Smooth muscle cell (in vitro differentiated cells): ENCODE measurements at regions not wholly inside any gene's neighbourhood (a gene's known extent, or its start where the extent isn't known, plus 50 kb on each side); places are given as distances from the start of the nearest gene placed in this dataset.

Experiments used
- DNase-seq: peaks from one replicate; lab custom pipeline; 2025; ENCODE audit not compliant: unreplicated experiment; lab: John Stamatoyannopoulos, UW
- H2AFZ ChIP-seq: fragments of 200-600 bp; sonication (generic); 2 replicates; pipeline ENCODE4 v1.6.0; 2016; ENCODE audit warnings: antibody characterized with exemption, low read depth, mild to moderate bottlenecking
- H3F3A ChIP-seq: fragments of 200-600 bp; sonication (generic); 2 replicates; pipeline ENCODE4 v1.6.0; 2017; ENCODE audit warnings: antibody characterized with exemption, low read depth
- H3K27ac ChIP-seq: fragments of 200-600 bp; sonication (generic); 2 replicates; pipeline ENCODE4 v1.5.1; 2016; ENCODE audit warnings: low read depth, mild to moderate bottlenecking
- H3K27me3 ChIP-seq: fragments of 200-600 bp; sonication (generic); 2 replicates; pipeline ENCODE4 v1.6.1; 2016; ENCODE audit warnings: low read depth, mild to moderate bottlenecking
- H3K36me3 ChIP-seq: fragments of 200-600 bp; sonication (generic); 2 replicates; pipeline ENCODE4 v1.5.1; 2016; ENCODE audit warnings: low read depth
- H3K4me1 ChIP-seq: fragments of 200-600 bp; sonication (generic); 2 replicates; pipeline ENCODE4 v1.5.1; 2016; ENCODE audit warnings: low read depth
- H3K4me2 ChIP-seq: fragments of 200-600 bp; sonication (generic); 2 replicates; pipeline ENCODE4 v1.6.0; 2016; ENCODE audit warnings: mild to moderate bottlenecking
- H3K4me3 ChIP-seq: fragments of 200-600 bp; sonication (generic); 2 replicates; pipeline ENCODE4 v1.5.1; 2016; ENCODE audit warnings: mild to moderate bottlenecking
- H3K79me2 ChIP-seq: fragments of 200-600 bp; sonication (generic); 2 replicates; pipeline ENCODE4 v1.6.0; 2016; ENCODE audit warnings: low read depth, mild to moderate bottlenecking
- H3K9ac ChIP-seq: fragments of 200-600 bp; sonication (generic); 2 replicates; pipeline ENCODE4 v1.6.0; 2016; ENCODE audit warnings: low read depth
- H3K9me3 ChIP-seq: fragments of 200-600 bp; sonication (generic); replicated peaks from 2 replicates; pipeline ENCODE4 v1.5.1; 2016; ENCODE audit warnings: low read depth
- H4K20me1 ChIP-seq: fragments of 200-600 bp; sonication (generic); 2 replicates; pipeline ENCODE4 v1.6.0; 2016; ENCODE audit warnings: low read depth
- whole genome bisulfite sequencing: methylation state at CpG from one replicate; pipeline ENCODE4 v1.1.7; 2016; ENCODE audit warnings: low lambda C conversion rate; 5-methylcytosine and 5-hydroxymethylcytosine counted together
- TF ChIP-seq, protein P1 (sequence below): fragments of 200-600 bp; sonication (generic); IDR thresholded peaks from 2 replicates; pipeline ENCODE4 v1.5.1; 2017; ENCODE audit warnings: borderline replicate concordance, mild to moderate bottlenecking, antibody characterized with exemption; ENCODE audit not compliant: insufficient read depth, poor library complexity, severe bottlenecking

DNA sequence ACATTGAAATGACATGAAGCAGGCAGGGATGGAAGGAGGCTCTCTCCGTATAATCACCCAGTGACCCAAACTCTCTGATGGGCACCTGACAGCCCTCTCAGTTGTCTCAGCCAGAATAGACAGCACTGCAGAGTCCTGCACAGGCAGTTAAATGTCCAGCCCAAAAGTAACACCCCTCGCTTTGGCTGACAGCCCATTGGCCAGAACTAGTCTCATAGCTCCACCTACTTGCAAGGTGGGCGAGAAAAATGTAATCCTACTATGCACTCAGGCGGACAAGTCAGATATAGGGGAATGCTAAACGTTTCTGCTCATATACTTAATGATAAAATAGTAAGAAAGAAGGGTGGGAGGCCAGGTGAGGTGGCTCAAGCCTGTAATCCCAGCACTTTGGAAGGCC is 393.5 kb upstream of the JARID2 start:
- H4K20me1 ChIP-seq: no peaks in the 10 kb centered on the region

DNA sequence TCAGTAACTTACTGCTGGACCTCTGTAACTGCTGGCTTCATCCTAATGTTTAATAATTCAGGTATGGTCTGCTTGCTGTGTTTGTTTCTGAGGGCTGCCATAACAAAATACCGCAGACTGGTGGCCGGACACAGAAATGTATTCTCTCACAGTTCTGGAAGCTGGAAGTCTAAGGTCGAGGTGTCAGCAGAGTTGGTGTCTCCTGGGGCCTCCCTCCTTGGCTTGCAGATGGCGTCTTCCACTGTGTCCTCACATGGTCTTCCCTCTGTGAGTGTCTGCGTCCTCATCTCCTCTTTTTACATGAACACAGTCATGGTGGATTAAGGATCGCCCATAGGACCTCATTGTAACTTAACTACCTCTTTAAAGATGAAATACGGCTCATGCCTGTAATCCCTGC is 389.7 kb upstream of the JARID2 start:
- peaks cover 26% of the 10 kb centered on the region for H3K27me3 ChIP-seq
- no peak overlapping the region for H2AFZ ChIP-seq
- H3K4me3 ChIP-seq: no peak overlapping the region
- H3K27ac ChIP-seq: no peak overlapping the region
- H3K36me3 ChIP-seq: no peaks in the 10 kb centered on the region
- H3F3A ChIP-seq: no peaks in the 10 kb centered on the region
- DNase-seq: no peak
- no peak overlapping the region for H3K4me2 ChIP-seq
- 94% methylated on average over 7 of the region's 7 CpGs for WGBS
- TF ChIP-seq, protein P1, sequence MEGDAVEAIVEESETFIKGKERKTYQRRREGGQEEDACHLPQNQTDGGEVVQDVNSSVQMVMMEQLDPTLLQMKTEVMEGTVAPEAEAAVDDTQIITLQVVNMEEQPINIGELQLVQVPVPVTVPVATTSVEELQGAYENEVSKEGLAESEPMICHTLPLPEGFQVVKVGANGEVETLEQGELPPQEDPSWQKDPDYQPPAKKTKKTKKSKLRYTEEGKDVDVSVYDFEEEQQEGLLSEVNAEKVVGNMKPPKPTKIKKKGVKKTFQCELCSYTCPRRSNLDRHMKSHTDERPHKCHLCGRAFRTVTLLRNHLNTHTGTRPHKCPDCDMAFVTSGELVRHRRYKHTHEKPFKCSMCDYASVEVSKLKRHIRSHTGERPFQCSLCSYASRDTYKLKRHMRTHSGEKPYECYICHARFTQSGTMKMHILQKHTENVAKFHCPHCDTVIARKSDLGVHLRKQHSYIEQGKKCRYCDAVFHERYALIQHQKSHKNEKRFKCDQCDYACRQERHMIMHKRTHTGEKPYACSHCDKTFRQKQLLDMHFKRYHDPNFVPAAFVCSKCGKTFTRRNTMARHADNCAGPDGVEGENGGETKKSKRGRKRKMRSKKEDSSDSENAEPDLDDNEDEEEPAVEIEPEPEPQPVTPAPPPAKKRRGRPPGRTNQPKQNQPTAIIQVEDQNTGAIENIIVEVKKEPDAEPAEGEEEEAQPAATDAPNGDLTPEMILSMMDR: no peak
- no peaks in the 10 kb centered on the region for H3K4me1 ChIP-seq
- no peaks in the 10 kb centered on the region for H3K79me2 ChIP-seq
- H3K9me3 ChIP-seq: no peaks in the 10 kb centered on the region
- no peaks in the 10 kb centered on the region for H4K20me1 ChIP-seq
- H3K9ac ChIP-seq: no peak overlapping the region

More for the DNA sequence above, 393.5 kb upstream of the JARID2 start:
- WGBS: 89% methylated on average over 5 of the region's 5 CpGs
- Histone ChIP-seq H3K4me1 (peaks cover 13% of the 10 kb centered on the region), H3K27me3 (peaks cover 36% of the 10 kb centered on the region), H3K27ac (no peak overlapping the region), H3F3A (no peaks in the 10 kb centered on the region), H3K4me3 (no peak overlapping the region), H3K79me2 (no peaks in the 10 kb centered on the region), H3K36me3 (no peaks in the 10 kb centered on the region), H3K4me2 (no peak overlapping the region), H3K9me3 (no peaks in the 10 kb centered on the region), H3K9ac (no peak overlapping the region), H2AFZ (no peak overlapping the region)
- no peak for DNase-seq
- TF ChIP-seq, protein P1: no peak

DNA sequence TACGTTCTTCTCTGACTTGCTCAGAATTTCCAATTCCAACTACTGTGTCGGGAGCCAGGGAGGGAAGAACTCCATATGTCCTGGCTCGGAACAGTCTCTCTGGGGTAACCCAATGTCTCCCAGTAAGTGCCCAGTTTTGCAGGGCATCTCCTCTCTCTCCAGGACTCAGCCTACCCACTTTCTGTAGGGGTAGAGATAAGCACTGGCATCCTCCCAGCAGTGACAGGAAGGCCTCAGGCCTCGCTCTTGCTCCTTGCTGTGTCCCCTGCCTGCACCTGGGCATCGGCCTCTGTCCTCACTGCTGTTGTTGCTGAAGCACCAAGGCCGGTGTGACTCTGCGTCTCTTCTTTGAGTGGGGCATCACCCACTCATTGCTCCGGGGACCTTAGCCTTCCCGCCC is 388.9 kb upstream of the JARID2 start:
- DNase-seq: no peak
- Histone ChIP-seq H3K4me2 (no peak overlapping the region), H3K27ac (no peak overlapping the region), H2AFZ (no peak overlapping the region), H3K4me1 (no peaks in the 10 kb centered on the region), H3K79me2 (no peaks in the 10 kb centered on the region), H3K9ac (no peak overlapping the region), H3K4me3 (no peak overlapping the region), H4K20me1 (no peaks in the 10 kb centered on the region), H3F3A (no peaks in the 10 kb centered on the region), H3K9me3 (no peaks in the 10 kb centered on the region), H3K36me3 (no peaks in the 10 kb centered on the region), H3K27me3 (peaks cover 24% of the 10 kb centered on the region)
- WGBS: 94% methylated on average over 9 of the region's 9 CpGs
- TF ChIP-seq, protein P1: no peak

DNA sequence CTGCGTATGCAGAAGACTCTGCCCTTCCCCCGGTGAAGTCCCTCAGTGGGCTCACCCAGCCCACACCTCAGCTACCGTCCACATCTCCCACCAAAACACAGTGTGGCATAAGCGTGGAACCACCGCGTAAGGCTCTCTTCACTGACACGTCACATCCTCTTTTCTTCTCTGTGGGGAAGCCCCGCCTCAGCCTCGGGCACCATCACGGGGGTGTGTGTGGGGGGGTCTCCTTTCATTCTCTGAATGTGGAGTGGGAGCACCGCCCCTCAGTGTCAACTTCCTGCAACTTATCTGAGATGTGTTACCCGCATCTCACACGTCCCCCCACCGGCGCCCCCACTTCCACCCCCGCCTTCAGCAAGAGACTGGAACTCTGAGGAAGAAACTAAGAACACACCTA is 388.4 kb upstream of the JARID2 start:
- Histone ChIP-seq H4K20me1 (no peaks in the 10 kb centered on the region), H3K4me2 (no peak overlapping the region), H3K36me3 (no peaks in the 10 kb centered on the region), H3F3A (no peaks in the 10 kb centered on the region), H3K27me3 (peaks cover 19% of the 10 kb centered on the region), H3K9me3 (no peaks in the 10 kb centered on the region), H3K79me2 (no peaks in the 10 kb centered on the region), H2AFZ (no peak overlapping the region), H3K4me3 (no peak overlapping the region), H3K9ac (no peak overlapping the region), H3K27ac (no peak overlapping the region), H3K4me1 (no peaks in the 10 kb centered on the region)
- 90% methylated on average over 16 of the region's 16 CpGs for WGBS
- TF ChIP-seq, protein P1: no peak
- DNase-seq: no peak
